GM12872 (cell line): ENCODE measurements at regions not wholly inside any gene's neighbourhood (a gene's known extent, or its start where the extent isn't known, plus 50 kb on each side); places are given as distances from the start of the nearest gene placed in this dataset.

Experiments used
- TF ChIP-seq, protein P1 (sequence below): IDR thresholded peaks from 3 replicates; pipeline ENCODE4 v1.5.1; 2011; ENCODE audit warnings: low read depth, mild to moderate bottlenecking, low read length, moderate library complexity; ENCODE audit not compliant: insufficient read depth

DNA sequence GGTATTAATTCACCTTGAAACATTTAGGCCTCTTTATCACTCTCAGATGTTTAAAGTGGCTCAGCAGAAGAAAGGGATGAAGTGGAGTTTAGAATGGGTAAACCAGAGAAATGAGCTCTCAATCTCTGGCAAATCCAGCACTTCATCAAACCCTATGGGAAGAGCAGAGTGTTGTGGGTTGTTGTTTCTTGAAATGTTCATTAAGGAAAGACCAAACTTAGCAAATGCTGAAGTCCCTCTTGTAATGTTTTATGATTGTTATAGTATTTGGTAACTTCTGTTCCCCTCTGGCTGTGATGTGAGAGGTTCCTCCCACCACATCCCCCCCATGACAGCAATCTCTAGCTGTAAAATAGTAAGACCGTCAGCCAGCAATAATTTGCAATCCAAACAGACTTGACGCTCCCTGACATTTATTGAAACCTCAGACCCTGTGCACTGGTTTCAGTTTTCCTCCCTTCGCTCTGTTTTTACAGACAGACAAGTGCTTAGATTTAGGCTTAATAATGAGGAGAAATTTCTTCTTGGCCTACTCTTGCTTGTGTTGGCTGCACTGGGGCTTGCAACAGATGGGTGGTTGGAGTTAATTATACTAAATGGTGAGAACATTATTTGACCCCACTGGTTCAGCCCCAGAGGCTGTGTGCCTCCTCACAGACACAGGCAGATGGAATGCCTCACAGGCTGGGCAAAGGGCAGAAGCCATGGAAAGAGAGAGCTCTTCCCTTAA, 609.4 kb upstream of the SOX9 start:
- TF ChIP-seq, protein P1, sequence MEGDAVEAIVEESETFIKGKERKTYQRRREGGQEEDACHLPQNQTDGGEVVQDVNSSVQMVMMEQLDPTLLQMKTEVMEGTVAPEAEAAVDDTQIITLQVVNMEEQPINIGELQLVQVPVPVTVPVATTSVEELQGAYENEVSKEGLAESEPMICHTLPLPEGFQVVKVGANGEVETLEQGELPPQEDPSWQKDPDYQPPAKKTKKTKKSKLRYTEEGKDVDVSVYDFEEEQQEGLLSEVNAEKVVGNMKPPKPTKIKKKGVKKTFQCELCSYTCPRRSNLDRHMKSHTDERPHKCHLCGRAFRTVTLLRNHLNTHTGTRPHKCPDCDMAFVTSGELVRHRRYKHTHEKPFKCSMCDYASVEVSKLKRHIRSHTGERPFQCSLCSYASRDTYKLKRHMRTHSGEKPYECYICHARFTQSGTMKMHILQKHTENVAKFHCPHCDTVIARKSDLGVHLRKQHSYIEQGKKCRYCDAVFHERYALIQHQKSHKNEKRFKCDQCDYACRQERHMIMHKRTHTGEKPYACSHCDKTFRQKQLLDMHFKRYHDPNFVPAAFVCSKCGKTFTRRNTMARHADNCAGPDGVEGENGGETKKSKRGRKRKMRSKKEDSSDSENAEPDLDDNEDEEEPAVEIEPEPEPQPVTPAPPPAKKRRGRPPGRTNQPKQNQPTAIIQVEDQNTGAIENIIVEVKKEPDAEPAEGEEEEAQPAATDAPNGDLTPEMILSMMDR: no peak

DNA sequence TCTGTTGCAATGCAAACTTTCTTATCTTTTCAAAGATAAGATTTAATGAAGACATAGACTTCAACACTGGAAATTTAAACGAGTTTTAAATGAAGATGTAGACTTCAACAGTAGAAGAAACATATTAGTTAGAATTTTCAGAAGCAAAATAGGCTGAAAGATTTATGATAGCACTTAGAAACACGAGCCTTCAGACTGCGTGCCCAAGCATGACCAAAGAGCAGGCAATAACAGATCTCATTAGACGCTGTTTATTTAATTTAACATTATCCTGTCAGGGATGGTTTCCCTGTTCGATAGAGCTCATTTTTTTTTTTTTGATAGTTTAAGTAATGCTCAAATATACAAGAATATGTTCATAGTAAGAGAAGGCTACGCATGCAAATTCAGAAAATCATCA, 604.7 kb upstream of the SOX9 start:
- TF ChIP-seq, protein P1: no peak

DNA sequence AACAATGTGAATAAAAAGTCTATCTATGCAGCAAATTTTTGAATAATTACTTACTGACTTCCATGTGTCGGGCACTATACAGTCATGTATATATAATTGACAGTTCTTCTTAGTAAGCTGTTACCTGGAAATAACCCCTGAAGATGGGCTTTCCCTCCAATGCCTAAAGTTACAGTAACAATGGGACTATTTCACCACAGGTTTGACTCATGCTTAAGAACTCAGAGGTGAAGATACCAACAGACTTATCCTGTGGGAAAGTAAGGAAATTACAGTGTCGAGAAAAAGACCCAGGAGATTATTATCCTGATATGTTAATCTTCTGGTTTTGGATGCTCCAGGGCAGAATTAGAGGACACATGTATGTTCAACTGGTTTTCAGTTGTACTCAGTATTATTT, 601.5 kb upstream of the SOX9 start:
- TF ChIP-seq, protein P1: no peak

DNA sequence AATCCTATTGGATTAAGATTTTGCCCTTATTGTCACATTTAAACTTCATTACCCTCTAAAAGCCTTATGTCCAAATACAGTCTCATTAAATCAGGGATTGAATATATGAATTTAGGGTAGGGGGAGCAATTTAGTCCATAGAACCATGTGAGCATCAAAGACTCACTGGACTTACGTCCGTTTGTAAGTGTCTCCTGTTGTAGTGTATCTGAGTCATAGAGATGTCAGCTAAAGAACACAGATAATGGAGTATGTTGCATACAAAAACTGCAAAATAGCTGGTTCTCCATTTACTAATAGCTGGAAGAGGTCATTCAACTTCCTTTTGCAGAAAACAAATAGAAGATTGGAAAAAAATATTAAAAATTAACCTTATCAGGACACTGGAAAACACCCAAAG, 599.1 kb upstream of the SOX9 start:
- TF ChIP-seq, protein P1: no peak

GRCh38 chr17:71522383-71522782, 598.4 kb upstream of the SOX9 start:
- TF ChIP-seq, protein P1: no peak

DNA sequence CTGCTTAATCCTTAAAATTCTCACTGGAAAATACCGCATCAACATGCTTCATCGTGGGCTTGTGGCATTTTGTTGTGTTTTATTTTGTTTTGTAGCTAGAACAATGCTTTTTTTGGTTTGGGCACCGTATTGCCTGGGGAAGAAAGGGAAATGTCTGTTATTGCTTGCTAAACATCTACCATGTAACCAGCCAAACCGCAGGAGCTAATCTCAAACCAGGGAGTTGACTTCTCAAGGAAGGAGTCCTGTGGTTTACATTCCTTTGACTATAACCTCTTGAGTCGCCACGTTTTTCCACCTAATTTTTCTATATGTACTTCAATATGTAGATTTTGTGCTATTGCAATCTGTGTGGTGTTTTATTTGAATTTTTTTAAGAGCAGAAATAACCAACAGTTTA, 593.5 kb upstream of the SOX9 start:
- TF ChIP-seq, protein P1: no peak

DNA sequence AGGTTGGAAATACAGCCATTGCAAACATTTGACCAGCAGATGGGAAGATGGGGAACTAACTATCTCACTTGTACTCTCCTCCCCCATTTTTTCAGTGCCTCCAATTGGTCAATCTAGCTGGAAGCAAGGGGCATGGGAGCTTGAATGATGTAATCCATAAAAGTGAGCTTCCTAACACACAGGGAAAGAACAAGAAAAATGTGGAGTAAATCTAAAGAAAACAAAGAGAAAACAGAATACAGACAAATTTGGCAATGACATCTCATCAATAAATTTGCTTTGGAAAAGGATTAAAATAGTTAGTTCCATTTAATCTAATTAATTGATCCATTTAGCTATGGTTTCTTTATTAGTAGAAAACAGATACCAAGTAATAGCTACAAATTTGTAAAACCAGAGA, 592.6 kb upstream of the SOX9 start:
- TF ChIP-seq, protein P1: no peak
